ENCODE measurements at regions not wholly inside any gene's neighbourhood (a gene's known extent, or its start where the extent isn't known, plus 50 kb on each side); places are given as distances from the start of the nearest gene placed in this dataset.

DNA sequence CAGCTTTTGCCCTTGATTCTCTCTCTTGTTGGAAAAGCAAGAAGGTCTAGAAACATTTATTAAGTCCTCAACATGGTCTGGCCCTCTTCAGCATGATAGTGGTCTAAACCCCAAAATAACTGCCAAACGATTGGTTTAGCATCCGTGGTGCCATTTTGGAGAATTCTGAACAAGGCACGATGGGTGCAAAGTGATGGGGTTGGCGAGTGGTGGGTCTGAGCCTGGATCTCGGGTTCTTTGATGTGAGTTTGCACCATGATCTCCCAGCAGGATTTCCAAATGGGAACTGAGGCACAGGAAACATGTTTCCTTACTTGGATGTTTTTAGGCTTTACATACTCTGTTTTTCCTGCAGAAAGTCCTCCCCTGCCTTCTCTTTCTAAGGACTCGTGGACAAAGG, 240.3 kb downstream of the MYCN start:
- no peak for DNase-seq

GRCh38 chr2:16179701-16180416, 239.5 kb downstream of the MYCN start:
- no peak for DNase-seq

DNA sequence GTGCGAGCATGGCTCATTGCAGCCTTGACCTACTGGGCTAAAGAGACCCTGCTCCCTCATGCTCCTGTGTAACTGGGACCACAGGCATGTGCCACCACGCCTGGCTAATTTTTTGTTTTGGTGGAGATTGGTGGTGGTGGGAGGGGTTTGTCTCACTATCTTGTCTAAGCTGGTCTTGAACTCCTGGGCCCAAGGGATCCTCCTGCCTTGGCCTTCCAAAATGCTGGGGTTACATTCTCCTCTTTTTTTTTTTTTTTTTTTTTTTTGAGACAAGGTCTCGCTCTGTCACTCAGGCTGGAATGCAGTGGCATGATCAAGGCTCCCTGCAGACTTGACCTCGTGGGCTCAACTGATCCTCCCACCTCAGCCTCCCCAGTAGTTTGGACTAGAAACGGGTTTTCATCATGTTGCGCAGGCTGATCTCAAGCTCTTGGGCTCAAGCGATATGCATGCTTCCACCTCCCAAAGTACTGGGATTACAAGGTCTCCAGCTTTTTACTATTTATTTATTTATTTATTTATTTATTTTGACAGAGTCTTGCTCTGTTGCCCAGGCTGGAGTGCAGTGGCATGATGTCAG, 238.3 kb downstream of the MYCN start:
- DNase-seq: no peak

- DNase-seq: no peak
Measured at GRCh38 chr2:16177671-16178180, 237.4 kb downstream of the MYCN start.

DNA sequence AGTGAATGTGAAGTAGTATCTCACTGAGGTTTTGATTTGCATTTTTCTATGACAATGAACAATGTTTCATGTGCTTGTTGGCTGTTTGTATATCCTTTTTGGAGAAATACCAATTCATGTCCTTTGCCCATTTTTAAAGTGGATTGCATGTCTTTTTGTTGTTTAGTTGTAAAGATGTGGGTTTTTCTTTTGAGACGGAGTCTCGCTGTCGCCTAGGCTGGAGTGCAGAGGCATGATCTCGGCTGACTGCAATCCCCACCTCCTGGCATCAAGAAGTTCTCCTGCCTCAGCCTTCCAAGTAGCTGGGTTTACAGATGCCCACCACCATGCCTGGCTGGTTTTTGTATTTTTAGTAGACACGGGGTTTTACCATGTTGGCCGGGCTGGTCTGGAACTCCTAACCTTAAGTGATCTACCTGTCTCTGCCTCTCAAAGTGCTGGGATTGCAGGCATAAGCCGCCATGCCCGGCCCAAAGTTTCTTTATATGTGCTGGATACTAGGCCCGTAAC, 236.7 kb downstream of the MYCN start:
- DNase-seq: no peak

GRCh38 chr2:16175247-16175825, 235.0 kb downstream of the MYCN start:
- DNase-seq: no peak

DNA sequence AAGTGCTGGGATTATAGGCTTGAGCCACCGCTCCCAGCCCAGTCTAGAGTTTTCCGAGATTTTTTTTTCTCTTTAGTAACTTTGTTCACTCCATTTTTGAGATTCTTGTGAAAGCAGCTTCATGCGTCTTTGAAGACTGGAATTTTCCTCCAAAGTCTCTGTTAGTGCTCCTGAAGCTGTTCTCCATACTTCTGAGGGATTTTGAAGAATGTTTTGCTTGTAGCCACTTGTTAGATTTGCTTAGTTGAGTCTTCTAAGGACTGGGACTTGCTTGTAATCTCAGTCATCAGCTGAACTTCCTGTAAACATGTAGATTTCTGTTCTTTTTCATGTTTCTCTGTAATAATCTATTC, 234.3 kb downstream of the MYCN start:
- DNase-seq: no peak

GRCh38 chr2:16173893-16174692, 233.7 kb downstream of the MYCN start:
- DNase-seq: no peak

GRCh38 chr2:16172324-16173175, 232.2 kb downstream of the MYCN start:
- no peak for DNase-seq

GRCh38 chr2:16171425-16171920, 231.1 kb downstream of the MYCN start:
- DNase-seq: no peak

DNA sequence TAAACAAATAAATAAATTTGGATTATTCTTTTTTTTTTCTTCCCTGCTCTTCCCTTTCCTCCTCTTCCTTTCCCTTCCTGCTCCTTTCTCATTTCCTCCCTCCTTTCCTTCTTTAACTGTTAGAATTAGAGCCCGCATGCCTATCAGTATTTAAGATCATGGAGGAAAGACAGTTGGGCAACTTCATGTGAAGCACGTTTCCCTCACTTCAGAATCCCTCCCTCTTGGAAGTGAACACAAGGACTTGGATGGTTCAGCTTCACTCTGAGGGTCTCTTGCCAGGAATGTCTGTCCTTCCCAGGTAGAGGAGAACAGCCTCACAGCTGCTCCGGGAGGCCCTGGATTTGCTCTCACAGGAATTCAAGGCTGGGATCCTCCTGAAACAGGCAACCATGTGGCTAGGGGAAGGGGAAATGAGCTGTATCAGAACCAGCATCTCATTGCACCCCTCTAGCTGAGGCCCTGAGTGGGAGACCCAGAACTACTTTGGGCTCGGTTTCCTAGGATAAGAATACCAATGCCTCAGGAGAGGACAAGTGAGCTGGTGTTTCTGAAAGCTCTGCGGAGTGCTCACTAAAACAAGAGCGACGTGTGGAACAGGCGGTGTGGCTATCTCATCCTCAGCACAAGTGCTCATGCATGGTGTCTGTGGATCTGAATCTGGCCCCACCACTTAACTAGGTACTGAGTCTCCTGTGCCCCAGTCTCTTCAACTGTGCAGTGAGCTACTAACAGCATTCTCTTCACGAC, 230.5 kb downstream of the MYCN start:
- DNase-seq: no peak

- no peak for DNase-seq
Measured at GRCh38 chr2:16169381-16169960, 229.1 kb downstream of the MYCN start.

- no peak for DNase-seq
Measured at GRCh38 chr2:16168506-16169264, 228.3 kb downstream of the MYCN start.

GRCh38 chr2:16167870-16168426, 227.6 kb downstream of the MYCN start:
- DNase-seq: no peak

DNA sequence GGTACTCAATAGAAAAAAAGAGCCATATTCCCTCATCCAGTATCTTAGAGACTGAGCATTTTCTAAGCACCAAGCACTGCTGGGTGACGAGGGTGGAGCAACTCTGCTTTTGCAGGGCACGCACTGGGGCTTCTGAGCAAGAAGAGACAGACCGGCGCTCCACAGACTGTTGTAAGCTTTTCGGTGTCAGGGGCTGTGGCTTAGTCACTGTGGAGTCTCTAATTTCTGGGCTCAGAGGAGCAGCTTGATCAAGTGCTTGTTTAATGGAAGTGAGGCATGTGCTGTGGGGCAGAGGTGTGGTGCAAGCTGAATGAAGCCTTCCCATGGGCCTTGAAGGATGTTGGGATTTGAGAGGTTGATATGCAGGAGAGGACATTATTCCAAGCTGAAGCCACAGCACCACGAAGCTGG, 227.1 kb downstream of the MYCN start:
- no peak for DNase-seq

DNA sequence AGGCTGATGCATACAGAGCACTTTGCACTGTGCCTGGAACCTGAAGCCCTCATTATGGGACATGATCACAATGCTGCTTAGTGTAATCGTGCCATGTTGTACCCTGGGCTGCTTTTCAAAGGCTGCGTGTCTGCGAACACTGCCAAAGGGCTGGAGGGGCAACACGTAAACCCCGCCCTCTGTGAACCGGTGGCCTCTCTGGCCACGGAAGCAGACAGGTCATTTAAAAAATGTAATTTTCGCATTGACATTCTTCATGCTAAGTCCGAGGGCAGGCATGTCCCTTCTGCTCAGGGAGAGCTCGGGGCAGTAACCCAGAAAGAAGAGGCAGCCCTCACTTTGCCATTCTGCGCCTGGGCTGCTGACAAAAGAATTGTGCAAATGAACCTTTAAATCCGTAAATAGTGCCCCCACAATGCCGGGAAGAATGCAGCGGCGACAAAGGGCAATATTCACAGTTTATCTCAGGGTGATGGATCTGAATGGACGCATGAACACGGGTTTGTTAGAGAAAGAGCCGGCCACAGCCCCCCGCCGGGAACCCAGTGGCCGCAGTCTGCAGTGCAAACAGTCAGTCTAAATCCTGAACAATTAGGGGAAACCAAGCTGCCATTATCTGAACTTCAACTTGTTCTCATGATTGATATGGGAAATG, 226.1 kb downstream of the MYCN start:
- DNase-seq: no peak

DNA sequence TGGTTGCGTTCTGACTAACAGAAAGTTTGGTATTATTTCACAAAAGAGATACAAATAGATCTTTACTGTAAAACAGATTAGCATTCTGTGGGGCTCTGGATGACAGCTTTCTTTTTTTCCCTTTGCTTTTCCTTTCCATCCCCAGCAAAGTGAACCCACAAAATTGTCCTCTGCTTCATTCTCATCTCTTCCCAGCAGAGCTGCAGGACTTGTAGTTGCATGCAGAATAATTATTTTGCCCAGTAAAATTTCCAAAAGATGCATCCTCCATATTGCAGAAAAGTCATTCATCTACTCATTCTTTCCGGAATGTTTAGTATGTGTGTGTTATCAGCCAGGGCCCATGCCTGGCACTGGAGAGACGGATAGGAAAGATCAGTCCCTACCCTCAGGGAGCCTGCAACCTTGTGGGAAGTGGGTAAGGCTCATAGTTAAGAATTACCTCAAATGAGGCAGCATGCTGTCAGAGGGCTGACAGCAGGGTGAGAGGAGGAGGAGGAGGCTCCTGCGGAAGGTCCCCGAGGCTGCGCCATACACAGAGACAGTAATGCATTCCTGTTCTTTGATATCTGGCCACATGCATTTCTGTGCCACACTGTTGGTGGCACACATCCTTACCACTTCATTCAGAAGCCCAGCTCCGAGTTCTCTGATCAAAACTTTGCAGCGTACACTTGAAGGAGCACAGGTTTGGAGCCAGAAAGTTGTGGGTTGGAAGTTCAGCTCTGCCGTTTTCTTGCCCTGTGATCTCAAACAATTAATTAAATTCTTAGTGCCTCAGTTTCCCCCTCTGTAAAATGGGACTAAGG, 225.4 kb downstream of the MYCN start:
- no peak for DNase-seq

- DNase-seq: no peak
Measured at GRCh38 chr2:16162491-16163040, 222.2 kb downstream of the MYCN start.
